RPMI8226 (cell line): ENCODE measurements at regions not wholly inside any gene's neighbourhood (a gene's known extent, or its start where the extent isn't known, plus 50 kb on each side); places are given as distances from the start of the nearest gene placed in this dataset.
A peak's percentile ranks its signal among the peaks of the same experiment; 100 is the strongest.
"Not testable (repeated sequence)": the region's sequence is repeated elsewhere in the genome, so short reads cannot be mapped to it uniquely, and the experiment has no call there.

Experiments
- DNase-seq: peaks from one replicate; pipeline ENCODE4 v3.0.0-alpha.2; 2015

DNA sequence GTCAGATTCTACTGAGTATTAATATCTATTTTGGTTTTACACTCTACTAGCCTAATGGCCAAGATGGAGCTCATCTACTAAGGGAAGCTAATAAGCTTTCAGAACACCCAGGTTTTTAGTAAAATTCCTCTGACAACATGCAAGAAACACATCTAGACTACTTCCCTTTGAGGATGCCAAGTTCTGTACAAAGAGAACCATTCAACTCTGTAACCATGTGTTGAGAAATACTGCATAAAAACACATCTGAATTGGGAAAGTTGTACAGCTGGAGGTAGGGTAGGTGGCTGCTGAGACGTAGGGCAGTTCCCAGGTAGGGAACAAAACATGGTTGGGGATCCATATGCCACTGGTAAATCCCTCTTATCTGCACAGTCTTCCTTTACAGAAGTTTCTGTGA is 66.2 kb downstream of the SC5D start:
- DNase-seq = no peak

GRCh38 chr11:121359591-121359990 is 67.0 kb downstream of the SC5D start:
- no peak for DNase-seq

DNA sequence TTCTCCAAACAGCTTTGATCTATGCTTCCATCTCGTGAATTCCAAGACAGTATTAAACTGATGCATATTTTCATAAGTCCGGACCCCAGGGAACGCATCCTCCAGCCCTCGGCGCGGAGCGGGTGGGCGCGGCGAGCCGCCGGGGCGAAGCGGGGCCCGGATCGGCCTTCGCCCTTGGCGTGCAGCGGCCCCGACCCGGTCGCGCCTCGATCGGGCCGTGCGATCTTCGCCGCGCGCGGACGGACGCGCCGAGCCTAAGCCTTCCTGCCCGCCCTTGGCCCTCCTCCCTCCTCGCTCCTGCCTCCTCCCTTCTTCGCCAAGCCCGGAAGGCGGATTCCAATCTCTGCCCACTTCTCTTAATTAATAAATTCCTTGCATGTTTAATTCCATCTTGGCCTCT is 70.4 kb downstream of the SC5D start:
- not testable (repeated sequence) for DNase-seq

DNA sequence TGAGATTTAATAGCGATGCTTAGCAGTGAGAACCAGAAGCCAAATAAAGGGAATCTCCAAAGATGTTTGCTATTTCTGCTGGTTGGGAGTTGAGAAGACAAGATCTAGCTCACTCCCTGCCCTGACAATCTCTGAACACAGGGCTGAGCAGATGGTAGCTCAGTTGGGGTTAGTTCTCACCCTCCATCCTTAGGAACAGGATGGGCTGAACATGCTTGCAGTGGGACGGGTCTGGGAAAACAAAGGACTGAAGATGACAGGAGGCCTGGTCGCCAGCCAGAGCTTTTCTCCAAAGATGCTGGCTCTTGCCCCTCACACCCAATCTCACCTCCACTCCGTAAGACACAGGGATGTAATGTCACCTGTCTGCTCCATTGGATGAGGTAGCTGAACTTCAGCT is 72.7 kb downstream of the SC5D start:
- no peak for DNase-seq

- DNase-seq = no peak
Measured at GRCh38 chr11:121366038-121366437, 73.5 kb downstream of the SC5D start.

GRCh38 chr11:121367001-121367843 is 74.7 kb downstream of the SC5D start:
- peak; percentile 60 for DNase-seq

DNA sequence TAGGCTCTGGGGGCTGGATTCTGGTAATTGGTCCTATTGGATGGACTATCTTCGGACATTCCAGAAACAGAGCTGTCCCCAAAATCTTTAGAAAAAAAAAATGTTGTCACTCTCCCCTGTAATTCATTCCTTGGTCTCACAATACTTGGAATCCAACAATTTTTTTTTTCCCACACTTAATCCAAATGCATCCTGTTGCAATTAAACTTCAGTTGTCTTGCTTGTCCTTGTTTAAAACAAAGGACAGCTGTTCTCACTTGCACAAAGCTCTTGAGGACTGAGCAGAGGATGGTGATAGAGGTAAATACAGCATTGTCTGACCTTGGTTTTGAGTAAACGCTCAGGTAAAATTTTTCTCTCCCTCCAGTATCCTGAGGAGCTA is 75.3 kb downstream of the SC5D start:
- no peak for DNase-seq

DNA sequence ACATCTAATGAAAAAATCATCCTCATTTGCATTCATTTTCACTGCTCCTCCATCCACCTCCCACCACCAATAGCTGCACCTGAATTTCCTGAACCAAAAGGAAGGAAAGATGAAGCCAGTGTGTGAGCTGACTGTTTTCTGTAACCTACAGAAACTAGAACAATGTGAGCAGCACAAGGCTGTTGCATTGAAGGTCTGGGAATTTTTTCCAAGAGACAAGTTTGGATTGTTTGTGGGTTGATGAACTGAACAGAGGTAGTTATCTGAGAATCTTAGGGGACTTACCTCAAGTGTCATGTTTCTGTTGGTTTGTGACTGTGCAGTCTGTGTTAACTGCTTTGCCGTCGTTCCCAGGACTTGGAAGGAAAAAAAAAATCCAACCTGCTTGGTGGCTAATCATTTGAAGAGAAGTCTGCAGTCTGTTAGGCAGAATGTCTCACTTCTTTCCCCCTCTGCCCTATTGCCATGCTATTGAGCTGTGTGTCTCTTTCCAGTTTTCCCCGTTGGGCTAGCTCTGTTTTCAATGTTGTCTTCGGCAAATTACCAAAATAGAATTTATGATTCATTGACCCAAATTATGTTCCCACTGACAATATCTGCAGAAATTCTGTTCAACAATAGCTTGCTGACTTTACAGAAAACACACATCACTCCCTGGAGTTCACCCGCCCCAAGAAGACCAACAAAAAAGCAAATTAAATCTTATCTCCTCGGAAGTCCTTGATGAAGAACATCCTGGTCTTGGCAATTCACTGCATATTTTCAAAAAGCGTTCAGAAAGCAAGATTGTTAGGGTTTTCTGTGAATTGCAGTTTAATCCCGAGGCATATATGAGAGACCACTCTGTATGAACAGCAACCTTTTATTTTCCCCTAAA is 76.0 kb downstream of the SC5D start:
- DNase-seq = no peak

DNA sequence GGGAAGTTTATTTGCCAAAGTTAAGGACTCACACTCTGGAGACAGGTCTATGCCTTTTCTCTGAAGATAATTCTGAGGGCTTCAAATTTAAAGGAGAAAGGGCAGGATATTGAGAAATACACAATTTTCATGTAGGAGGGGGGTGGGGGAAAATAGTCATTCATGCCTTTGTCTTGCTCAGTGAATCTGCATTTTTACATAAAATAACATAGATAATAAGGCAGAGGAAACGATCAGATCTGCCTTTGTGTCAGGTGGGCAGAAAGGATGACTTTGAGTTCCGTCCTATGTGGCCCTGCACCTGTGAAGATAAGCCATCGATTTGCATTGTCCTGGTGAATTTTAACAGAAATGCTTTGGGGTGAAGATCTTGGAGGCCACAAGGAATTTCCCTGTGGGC is 76.8 kb downstream of the SC5D start:
- no peak for DNase-seq

GRCh38 chr11:121372028-121372427 is 79.5 kb downstream of the SC5D start:
- DNase-seq = no peak

GRCh38 chr11:121372671-121373429 is 79.3 kb upstream of the SORL1 start:
- DNase-seq = peak; percentile 46

DNA sequence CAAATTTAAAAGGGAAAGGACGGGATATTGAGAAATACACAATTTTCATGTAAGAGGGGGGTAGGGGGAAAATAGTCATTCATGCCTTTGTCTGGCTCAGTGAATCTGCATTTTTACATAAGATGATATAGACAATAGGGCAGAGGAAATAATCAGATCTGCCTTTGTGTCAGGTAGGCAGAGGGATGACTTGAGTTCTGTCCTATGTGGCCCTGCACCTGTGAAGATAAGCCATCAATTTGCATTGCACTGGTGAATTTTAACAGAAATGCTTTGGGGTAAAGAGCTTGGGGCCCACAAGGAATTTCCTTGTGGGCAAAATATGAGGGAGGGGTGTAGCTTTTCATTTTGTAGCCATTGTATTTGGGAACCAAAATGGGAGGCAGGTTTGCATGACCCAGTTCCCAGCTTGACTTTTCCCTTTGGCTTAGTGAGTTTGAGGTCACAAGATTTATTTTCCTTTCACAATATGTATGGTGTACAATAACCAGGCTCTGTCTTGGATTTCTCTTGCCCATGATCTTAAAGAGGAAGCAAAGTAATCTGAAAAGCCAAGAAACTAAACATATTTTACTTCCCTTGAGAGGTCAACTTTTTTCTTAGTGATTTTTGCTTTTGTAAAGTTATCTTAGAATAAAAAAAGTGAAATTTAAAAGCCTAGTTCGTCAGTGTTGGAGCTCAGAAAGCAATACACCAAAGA is 77.7 kb upstream of the SORL1 start:
- DNase-seq = no peak

- DNase-seq = no peak
Measured at GRCh38 chr11:121376130-121376529, 76.0 kb upstream of the SORL1 start.

GRCh38 chr11:121379145-121379810 is 72.8 kb upstream of the SORL1 start:
- not testable (repeated sequence) for DNase-seq

DNA sequence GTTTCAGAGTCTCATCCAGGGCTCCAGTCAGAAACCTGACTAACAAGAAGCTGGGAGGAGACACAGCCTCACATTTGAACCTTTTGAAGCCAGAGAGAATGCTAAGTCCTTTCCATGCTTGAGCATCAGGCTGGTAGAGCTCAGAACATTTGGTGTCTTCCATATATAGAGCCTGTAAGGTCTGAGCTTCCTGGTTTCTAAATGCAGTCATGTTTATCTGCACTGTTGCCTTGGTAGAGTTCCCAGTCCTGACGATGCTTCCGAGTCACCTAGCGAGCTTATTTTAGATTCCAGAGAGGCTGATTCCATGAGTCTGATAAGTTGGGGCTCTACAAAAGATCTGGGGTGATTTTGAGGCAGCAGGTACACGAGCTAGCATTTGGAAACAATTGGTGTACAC is 68.4 kb upstream of the SORL1 start:
- DNase-seq = no peak

DNA sequence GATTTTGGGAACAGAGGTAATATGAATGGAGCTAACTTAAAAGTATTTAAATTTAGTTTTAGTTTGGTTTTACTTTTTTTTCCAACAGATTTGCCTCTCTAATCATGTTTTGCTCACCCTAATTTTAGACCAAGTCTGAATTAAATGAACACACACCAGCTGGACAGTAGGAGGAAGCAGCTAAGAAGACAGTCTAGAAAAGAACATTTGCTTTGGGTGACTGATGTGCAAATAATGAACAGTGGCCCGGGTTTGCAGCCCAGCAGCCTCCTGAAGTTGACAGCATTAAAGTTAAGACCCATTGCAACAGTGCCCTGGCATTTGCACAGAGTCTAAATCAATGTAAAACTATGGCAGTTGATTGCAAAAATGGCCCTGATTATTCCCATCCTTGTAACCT is 66.4 kb upstream of the SORL1 start:
- no peak for DNase-seq
